Skin of body (tissue), 1 donor: ENCODE measurements at regions not wholly inside any gene's neighbourhood (a gene's known extent, or its start where the extent isn't known, plus 50 kb on each side); places are given as distances from the start of the nearest gene placed in this dataset.
A peak's percentile ranks its signal among the peaks of the same experiment; 100 is the strongest.

Experiments
- DNase-seq: peaks from one replicate; lab custom pipeline; 2025; lab: John Stamatoyannopoulos, UW

DNA sequence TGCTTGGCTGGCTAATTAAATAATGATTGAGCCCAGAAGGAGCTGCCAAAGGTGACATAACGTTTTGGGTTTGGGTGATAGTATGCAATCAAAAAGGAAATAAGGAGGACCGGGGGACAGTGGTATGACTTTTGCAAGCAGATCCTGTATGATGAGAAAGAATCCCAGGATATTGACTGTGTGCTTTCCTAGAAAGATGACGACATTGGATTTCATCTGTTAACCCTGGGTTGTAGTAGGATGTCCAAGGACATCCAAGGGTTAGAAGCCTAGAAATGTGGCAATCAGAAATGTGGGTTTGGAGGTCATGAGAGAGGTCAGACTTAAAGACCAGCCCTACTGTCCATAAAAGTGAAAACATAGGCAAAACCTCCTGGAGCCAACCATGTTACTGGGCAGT, 50.3 kb upstream of the HMHB1 start:
- no peak for DNase-seq

DNA sequence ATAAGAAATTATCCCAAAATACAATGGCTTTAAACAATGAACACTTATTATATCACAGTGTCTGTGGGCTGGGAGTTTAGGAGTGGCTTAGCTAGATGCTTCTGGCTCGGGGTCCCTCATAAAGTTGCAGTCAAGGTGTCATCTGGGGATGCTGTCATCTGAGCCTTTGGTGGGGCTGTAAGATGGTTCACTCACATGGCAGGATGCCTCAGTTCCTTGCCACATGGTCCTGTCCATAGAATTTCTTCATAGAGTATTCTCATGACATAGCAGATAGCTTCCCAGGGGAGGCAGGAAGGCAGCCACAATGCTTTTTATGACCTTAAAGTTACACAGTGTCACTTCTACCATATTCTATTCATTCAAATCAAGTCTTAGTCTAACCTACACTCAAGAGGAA, 51.2 kb upstream of the HMHB1 start:
- DNase-seq: no peak

DNA sequence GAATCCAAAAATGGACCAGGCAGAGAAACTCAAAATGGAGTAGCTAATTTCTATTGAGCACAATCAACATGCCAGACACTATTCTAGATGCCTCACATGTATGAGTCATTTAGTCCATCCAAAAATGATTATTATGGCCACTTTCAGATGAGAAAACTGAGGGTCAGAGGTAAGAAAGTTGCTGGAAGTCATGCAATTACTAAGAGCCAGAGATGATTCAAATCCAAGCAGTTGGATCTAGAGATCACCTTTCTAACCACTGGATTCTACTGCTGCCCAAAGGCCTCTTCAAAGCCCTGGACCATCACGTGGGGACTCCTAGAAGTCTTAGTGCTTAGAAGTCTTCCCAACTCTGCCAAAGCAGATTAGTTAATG, 51.8 kb upstream of the HMHB1 start:
- DNase-seq: no peak

DNA sequence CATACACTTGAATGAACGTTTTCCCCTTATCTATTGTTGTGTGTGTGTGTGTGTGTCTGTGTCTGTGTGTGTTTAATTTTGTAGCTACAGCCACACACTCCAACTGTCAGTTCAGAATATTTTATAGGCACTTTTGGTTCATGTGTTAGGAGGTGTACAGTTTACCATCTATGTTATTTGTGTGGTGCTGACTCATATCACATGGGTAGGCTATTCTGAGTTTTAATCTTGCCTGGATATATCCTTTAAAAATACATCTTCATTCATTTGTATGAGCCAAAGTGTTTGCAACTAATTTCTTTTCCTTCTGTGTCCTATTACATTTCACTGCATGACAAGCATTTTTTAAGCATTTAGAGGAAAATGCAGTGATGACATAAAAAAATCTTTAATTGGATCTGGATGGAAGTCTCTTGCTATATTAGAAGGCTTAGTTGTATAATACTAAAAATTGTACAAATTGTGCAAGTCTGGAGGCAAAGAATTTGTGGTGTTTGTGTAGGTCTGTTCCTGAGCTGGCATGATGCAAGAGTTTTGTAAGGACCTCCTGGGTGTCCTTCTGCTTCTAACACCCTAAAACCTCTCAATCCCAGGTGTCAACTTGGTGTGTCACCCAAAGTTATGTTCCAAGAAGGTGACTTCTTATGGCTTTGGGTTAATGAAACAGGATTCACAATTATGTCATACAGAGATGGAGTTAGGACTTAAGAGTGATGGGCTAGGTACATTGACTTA, 52.4 kb upstream of the HMHB1 start:
- peak; percentile 68 for DNase-seq

DNA sequence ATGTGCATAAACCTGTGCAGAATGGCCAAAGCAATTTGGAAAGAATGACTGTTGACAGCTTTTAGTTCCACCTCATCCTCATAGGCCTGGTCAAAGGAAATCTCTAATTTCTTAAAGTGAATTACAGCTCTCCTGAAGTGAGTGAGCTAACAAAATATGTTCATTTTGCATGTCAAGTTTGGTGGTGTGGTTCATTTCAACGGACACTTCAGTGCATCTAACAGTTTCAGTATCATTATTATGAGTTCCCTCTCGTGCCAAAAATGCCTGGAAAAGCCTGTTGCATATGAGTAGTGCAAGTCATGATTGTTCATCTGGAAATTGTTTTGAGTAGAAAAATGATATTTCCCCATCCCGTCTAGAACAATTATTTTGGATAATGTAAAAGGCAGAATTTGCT, 53.2 kb upstream of the HMHB1 start:
- DNase-seq: peak; percentile 70

DNA sequence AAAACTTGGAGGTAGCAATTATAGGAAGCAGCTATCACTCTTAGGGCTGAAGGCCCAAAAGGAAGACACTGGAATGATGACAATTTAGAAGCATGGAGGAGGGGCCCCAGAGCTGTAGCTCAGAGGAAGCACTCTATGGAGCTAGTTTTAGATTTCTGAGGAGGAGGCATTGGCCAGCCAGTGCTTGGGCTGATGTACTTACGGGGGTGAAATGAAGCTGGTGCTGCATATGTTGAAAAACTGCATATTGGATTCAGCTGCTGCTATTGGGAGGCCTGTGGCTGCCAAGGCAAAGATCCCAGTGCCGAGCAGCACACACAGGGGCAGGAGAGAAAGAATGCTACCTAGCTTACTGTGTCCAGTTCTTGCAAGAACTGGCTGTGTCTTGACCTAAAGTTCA, 53.9 kb upstream of the HMHB1 start:
- no peak for DNase-seq

DNA sequence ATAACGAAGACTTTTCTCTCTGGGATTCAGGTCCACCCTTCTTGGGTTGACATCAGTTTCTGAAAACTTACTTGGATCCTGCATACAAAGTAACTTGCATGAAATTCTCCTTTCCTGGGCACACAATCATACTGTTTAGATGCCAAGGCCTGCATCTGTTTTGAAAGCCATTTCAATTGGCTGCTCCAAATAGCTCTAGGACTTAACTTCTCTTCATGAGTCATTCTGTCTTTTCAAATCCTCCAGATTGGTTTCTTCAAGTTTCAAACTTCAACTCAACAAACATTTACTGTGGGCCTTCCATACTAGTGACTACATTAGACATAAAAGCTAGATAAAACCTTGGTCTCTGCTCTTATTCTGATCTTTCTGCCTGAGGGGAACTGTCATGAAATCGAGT, 54.8 kb upstream of the HMHB1 start:
- DNase-seq: no peak

DNA sequence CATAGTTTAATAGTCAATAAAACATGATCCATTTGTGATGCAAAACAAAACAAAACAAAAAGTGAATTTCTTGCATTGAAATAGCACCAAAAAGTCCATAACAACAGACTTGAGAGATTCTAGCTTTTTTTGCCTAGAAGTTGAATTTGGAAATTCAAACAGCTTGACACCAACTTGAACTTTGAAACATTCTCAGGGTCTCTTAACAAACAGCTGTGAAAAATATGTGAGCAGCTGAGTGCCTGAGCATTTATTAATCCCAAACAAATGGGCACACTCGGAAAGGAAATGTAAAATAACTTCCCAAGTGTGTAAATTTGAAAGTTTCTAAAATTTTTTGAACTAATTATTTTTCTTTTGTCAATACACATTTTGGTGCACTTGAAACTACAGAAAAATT, 56.0 kb upstream of the HMHB1 start:
- DNase-seq: peak; percentile 18

DNA sequence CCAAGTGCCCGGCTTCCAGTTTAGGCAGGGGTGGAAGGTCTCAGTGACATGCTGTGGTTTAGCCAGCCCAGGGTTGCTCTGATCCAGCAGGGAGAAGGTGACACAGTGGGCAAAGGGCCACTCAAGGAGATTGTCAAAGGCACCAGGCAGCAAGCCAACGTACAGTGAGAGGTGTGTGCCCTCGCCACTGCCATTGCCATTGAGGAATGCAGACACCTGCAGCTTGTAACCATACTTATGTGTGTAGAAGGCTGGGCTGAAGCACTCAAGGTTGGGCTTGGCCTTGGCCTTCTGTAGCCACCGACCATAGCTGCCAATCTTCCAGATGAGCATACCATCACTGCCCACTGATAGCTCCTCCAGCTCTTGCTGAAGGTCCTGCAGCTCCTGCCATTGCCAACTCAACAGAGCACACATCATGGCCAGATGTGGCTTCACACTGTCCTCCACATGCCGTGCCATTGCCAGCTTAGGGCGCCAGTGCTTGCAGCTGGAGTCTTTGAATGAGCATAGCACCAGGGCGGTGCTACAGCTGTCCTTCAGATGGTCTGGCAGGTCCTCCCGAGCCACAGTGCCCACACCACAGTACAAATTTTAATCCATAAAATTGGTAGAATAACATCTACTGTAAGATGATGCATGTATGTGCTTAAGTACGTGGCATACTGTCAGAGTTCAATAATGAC, 59.7 kb upstream of the HMHB1 start:
- no peak for DNase-seq

DNA sequence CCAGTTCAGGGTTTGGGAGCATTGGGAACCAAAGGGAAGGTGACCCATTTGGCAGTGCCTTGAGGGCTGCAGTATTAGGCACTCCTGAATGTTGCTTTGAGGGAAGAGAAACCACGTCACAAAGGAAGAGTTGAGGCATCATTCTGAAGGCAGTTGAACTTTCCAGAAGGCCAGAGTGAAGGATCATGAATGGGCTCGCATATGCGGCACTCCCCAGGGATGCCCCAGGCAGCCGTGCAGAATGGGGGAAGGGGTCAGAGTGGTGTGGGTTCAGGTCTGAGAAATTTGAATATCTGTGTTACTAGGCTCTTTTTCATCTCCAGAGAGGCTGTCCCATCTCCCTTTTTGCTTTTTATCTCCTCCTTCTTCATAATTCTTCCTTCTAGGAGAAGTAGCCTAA, 60.6 kb upstream of the HMHB1 start:
- DNase-seq: no peak

DNA sequence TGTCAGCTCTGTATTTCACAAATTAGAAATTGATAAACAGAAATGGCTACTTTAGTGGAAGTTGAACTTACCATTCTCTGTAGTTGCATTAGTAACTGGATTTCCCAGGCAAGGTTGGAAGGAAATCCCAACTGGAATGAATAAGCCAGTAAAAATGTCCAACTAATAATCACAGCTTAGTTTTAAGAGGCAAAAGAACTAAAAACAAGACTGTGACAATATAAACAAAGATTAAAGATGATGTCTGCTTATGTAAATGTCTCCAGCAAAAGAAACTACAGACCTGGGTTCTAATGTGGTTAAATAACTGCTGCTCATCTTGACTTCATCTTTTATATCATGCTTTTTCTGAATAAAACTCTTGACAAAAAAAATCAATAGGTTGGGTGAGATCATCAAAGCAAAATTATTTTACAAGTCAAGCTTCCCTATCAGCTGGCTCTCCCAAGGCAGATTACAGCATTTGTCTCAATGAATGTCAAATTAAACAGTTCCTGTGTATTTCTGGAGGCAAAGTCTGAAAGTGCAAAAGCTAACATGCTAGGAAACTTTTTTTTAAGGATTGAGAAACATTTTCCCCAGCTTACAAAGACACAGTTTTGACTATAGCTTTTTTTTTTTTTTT, 62.3 kb upstream of the HMHB1 start:
- no peak for DNase-seq

DNA sequence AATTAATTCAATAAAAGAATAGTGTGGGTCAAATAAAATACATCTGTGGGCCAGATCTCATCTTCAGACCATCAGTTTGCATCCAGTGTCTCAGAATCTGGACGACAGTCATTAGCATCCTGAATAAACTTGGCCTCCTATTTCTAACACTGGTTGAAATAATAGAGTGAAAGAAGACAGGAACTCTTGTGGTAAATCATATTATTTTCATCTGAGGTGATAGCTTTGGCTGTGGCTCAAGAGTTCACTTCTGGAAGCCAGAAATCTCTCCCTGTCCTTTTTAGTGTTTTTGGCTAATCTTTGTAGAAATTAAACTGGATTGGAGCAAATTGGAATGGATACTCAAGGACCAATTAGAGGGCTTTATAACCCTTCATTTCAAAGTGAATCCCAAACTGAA, 63.4 kb upstream of the HMHB1 start:
- peak; percentile 65 for DNase-seq

DNA sequence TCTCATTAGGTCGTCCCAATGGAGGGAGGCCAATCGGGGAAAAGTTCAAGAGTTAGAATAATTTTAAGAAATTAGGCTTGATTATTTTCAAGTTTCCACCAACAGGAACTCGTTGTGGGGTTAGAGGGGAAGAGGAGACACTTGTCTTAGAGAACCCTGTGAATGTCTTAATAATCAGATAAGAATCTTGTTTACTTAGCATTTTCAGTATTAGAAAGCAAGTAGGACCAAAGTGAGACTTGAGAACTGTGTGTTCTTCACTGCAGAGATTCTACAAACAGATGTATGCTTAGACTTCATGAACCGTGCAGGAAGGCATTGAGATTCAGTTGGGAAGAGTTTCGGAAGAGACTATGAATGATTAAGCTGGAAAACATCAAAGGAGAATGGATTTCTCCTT, 69.0 kb upstream of the HMHB1 start:
- DNase-seq: no peak

DNA sequence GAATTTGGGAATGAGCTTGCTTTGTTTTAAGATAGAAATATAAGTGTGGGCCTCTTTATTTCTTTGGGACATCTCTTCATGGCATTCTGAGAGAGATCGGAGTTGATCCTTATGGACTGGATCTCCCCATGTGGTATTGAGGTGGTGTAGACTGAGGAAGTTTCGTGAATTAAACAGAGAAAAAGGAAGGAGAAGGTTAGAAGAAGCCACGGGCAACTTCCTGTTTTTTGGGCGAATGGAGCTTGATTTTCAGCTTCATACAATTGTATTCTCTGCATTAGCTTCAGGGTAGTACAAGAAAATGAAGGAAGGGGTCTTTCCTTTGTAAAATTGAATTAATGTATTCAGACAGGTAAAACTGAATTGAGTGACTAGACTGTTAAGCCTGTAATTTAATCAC, 70.5 kb upstream of the HMHB1 start:
- no peak for DNase-seq

DNA sequence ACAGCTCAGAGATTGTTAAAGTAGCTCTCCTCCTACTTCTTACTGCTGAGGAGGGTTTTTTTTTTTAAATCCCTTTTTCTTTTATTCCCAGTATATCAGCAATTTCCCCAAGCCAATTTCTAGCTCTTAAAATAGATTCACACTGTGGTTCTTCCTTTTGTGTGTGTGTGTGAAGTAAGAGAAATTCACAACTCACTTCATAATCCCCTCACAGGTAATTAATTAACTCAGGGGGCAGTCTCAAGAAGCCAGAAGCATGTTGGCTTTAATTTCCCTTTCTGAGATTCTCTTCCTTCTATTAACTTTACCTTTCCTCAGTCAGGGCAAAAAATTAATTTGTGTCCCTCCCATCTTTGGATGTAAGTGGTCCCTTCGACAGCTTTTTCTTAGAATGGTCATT, 71.0 kb upstream of the HMHB1 start:
- no peak for DNase-seq

DNA sequence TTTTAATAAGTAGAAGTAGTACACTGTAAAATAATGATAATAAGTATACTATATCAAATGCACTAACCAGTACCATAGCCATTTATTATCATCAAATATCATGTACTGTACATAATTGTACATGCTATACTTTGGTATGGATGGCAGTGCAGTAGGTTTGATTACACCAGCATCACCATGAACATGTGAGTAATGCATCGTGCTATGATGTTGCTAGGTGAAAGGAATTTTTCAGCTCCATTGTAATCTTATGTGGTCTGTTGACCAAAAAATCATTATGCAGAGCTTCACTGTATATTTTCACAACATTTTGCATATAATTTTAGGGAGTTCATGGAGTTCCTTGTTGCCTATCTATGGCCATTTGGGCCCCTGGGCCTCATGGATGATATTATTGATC, 72.2 kb upstream of the HMHB1 start:
- no peak for DNase-seq

DNA sequence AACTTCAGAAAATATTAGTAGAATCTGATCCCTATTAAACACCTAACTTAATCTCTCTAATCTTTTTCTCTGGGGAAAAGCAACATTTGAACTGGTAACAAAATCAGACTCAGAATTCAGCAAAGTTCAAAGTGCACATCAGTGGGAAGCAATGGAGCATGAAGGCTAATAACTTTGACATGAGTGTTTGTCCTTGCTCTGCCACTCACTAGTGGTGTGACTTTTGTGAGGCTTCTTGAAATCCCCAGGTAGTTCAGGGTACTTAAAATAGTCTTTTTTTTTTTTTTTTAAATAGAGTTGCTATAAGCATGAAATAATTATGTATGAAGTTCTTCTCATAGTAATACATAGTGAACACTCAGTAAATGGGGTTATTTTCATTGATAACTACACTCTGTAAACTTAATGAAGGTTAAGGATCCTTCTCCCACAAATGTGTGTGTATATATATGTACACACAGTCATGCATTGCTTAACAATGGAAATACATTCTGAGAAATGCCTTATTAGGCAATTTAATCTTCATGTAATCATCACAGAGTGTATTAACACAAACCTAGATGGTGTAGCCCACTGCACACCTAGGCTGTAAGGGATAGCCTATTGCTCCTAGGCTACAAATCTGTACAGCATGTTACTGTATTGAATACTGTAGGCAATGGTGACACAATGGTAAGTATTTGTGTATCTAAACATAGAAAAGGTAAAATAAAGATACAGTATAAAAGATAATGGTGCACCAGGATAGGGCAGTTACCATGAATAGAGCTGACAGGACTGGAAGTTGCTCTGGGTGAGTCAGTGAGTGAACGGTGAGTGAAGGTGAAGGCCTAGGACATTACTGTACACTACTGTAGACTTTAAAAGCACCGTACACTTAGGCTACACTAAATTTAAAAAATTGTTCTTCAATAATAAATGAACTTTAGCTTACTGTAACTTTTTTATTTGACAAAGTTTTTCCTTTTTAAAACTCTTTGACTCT, 73.3 kb upstream of the HMHB1 start:
- DNase-seq: no peak

DNA sequence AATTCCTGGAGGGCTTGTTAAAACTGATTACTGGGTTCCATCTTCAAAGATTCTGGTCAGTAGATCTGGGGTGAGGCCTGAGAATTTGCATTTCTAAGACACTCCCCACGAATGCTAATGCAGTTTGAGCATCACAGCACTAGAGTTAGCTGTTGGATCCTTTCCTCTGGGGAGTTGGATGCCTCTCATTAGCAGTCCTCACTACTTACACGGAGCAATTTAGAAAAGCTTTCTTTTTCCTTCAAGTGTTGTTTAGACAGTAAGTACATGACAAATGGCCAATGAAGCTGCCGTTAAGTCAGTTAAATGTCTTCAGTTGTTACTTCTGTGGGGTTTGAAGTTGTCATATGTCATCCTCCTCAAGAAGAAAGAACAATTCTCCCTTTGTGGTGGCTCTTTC, 74.9 kb upstream of the HMHB1 start:
- no peak for DNase-seq

DNA sequence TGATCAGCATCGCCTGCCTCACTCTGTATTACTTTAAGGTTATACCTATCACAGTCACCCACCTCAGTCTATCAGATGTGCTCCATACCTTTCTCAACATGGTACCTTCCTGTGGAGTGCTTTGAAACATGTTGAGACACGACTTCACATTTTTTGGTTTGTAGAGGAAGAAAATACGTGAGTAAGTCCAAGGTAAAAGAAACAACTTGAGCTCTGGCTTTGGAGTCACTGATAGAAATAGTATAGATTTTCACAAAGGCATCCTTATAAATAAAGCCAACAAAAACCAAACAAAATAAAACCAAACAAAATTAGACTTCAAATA, 77.5 kb upstream of the HMHB1 start:
- DNase-seq: no peak

DNA sequence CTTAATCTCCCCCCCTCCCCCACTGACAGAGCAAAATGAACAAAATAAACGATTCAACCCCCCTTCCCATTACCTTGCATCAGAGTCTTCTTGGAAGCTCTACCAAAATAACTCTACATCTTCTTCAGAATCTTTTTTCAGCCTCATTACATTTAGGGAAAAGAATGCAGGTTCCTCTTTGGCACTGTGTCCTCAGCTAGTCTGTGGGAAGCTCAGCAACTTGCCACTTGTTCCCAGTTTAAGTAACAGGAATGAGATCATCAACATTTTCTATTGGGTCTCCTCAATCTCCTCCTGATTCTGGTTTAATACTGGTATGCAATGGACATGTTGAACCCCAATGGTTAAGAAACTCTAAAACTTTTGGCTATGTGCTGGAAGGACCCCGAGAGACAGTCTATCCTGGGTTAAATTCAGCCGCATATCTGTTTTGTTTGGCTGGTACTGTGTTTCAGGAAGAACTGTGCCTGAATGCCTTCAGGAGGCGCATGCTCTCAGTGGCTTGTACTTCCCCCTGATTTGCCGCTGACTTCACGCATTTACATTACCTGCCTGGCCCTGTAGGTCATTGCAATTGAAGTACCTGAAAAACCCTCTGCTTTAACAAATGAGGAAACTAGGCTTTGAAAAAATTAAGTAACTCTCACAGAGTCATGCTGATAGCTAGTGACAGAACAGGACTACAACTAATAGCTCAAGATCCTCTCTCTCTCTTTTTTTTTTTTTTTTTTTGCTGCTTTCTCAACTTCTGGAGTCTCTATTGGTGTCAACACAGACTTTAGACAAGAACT, 78.1 kb upstream of the HMHB1 start:
- DNase-seq: no peak

DNA sequence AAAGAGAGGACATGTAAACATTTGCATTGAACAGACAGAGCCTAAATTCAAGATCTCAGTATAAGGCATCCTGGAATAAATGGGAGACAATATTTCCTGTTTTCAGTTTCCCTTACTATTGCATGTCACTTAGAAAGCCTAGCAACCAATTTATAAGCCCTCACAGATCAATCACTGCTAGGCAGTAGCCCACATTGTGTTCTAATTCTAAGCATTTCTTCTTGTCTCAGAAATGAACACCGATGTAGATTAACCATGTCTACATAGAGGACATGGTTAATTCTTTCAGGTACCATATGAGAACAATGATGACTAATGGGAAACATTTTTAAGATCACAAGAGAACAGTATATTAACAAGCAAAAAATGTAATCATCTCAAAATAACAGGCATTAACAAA, 79.6 kb upstream of the HMHB1 start:
- DNase-seq: no peak
